GM20000 (cell line): ENCODE measurements at regions not wholly inside any gene's neighbourhood (a gene's known extent, or its start where the extent isn't known, plus 50 kb on each side); places are given as distances from the start of the nearest gene placed in this dataset.
"Not testable (repeated sequence)": the region's sequence is repeated elsewhere in the genome, so short reads cannot be mapped to it uniquely, and the experiment has no call there.

ENCODE experiments used
- DNase-seq: peaks from one replicate; pipeline ENCODE4 v3.0.0; 2012; ENCODE audit warnings: low spot score
- TF ChIP-seq, protein P1 (sequence below): IDR thresholded peaks from 2 replicates; pipeline ENCODE4 v1.5.1; 2012; ENCODE audit warnings: mild to moderate bottlenecking, control low read depth; ENCODE audit errors: extremely low read depth, missing control alignments

- TF ChIP-seq, protein P1, sequence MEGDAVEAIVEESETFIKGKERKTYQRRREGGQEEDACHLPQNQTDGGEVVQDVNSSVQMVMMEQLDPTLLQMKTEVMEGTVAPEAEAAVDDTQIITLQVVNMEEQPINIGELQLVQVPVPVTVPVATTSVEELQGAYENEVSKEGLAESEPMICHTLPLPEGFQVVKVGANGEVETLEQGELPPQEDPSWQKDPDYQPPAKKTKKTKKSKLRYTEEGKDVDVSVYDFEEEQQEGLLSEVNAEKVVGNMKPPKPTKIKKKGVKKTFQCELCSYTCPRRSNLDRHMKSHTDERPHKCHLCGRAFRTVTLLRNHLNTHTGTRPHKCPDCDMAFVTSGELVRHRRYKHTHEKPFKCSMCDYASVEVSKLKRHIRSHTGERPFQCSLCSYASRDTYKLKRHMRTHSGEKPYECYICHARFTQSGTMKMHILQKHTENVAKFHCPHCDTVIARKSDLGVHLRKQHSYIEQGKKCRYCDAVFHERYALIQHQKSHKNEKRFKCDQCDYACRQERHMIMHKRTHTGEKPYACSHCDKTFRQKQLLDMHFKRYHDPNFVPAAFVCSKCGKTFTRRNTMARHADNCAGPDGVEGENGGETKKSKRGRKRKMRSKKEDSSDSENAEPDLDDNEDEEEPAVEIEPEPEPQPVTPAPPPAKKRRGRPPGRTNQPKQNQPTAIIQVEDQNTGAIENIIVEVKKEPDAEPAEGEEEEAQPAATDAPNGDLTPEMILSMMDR, result no peak
- no peak for DNase-seq
Measured at GRCh38 chr9:90147426-90147825, 495.2 kb downstream of the DIRAS2 start.

DNA sequence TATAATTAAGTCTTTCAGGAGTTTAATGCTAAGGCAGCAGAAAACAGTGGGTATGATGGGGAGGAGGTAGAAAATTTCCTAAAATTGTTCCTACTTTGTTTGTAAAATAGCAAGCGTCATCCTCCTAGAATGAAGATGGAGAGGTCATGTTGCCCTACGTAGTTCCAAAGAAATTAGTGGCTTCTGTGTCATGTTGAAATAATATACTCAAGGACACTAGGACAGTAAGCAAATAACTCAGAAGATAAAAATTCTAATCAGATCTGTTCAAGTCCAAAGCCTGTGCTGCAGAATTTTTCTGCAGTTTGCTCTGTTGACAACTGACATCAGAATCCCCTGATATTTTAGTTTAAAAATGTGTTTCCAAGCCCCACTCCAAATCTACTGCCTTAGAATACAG, 486.3 kb downstream of the DIRAS2 start:
- no peak for DNase-seq

GRCh38 chr9:90162326-90162725, 480.3 kb downstream of the DIRAS2 start:
- no peak for DNase-seq
- TF ChIP-seq, protein P1, result no peak

More for the DNA sequence above, 486.3 kb downstream of the DIRAS2 start:
- TF ChIP-seq, protein P1, result no peak

DNA sequence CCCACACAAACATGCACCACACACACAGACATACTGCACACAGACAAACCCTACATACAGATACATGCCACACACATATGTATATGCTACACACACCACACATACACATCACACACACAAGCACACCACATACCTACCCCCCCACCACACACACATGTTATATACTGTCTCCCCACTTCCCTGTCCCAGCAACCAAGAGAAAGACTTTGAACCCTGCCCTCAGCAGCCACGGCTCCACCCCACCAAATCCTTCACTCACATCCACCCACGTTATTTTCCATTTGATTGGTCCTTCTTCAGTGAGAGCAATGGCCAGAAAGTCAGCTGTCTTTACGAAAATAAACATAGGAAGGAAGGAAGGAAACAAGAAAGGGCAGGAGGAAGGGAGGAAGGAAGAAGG, 479.8 kb downstream of the DIRAS2 start:
- no peak for DNase-seq
- TF ChIP-seq, protein P1, result no peak

DNA sequence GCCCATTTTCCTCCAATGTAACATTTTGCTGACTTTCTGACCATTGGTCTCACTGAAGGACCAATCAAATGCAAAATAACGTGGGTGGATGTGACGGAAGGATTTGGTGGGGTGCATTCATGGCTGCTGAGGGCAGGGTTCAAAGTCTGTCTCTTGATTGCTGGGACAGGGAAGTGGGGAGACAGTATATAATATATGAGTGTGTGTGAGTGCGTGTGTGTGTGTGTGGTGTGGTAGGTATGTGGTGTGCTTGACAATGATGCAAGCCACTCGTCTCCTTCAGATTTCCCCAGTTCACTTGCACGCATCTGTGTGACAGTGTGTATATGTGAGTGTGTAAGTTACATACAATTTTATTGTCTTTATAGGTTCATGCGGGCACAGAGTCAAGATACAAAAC, 477.3 kb downstream of the DIRAS2 start:
- no peak for DNase-seq

DNA sequence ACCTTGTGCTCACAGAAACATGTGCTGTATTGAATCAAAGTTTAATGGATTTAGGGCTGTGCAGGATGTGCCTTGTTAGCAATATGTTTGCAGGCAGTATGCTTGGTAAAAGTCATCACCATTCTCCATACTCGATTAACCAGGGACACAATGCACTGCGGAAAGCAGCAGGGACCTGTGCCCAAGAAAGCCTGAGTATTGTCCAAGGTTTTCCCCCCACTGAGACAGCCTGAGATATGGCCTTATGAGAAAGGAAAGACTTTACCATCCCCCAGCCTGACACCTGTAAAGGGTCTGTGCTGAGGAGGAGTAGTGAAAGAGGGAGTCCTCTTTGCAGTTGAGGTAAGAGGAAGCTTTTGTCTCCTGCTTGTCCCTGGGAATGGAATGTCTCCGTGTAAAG, 476.2 kb downstream of the DIRAS2 start:
- not testable (repeated sequence) for DNase-seq

More for the DNA sequence above, 477.3 kb downstream of the DIRAS2 start:
- TF ChIP-seq, protein P1, result no peak

GRCh38 chr9:90167914-90168313, 474.7 kb downstream of the DIRAS2 start:
- TF ChIP-seq, protein P1, result no peak
- DNase-seq, result no peak

DNA sequence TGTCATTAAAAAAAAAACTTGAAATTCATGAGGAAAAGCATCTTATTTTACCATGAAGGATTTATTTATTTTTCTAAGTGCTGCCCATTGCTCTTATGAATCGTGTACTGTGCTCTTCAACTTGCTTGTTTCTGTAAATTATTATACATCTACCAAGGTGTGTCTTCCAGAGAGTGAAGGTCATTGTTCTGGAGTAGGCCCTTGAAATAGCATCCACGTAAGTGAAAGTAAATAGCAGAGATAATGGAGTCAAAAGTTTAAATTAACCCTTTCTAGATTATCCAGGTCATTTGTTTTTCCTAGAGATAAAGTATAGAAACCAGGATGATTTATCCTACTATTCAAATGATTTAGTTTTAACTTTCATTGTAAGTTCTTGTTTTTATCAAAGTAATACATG, 473.1 kb downstream of the DIRAS2 start:
- no peak for DNase-seq

DNA sequence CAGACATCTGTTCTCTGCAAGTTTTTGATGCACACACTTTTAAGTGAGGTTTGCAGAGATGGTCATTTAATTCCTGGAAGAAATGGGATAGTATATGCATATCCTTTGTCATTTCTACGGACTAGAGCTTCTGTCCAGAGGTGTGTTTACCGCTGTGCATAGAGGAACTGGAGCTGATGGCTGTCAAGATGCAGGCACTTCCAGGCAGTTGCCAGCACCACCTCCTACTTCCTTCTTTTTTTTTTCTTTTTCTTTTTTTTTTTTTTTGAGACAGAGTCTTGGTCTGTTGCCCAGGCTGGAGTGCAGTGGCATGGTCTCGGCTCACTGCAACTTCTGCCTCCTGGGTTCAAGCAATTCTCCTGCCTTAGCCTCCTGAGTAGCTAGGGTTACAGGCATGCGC, 468.7 kb downstream of the DIRAS2 start:
- not testable (repeated sequence) for DNase-seq

More for the DNA sequence above, 473.1 kb downstream of the DIRAS2 start:
- TF ChIP-seq, protein P1, result no peak

- DNase-seq, result not testable (repeated sequence)
Measured at GRCh38 chr9:90174346-90174745, 468.3 kb downstream of the DIRAS2 start.
